GM13976 (cell line): ENCODE measurements at regions not wholly inside any gene's neighbourhood (a gene's known extent, or its start where the extent isn't known, plus 50 kb on each side); places are given as distances from the start of the nearest gene placed in this dataset.
"Not testable (repeated sequence)": the region's sequence is repeated elsewhere in the genome, so short reads cannot be mapped to it uniquely, and the experiment has no call there.

Source experiments
- DNase-seq: peaks from one replicate; pipeline ENCODE4 v3.0.0; 2012; ENCODE audit warnings: low spot score
- in situ Hi-C: fragments of 300-500 bp; cut with MboI; formaldehyde crosslinking; loops from one replicate; pipeline ENCODE4 v1.12.0; 2022; ENCODE audit warnings: low sequenced_read_pairs, mixed read lengths, inconsistent platforms; ENCODE audit not compliant: unreplicated experiment
- TF ChIP-seq, protein P1 (sequence below): IDR thresholded peaks from 2 replicates; pipeline ENCODE4 v1.5.1; 2012; ENCODE audit warnings: borderline replicate concordance, mild to moderate bottlenecking; ENCODE audit not compliant: insufficient read depth; ENCODE audit errors: extremely low read depth, missing control alignments, control extremely low read depth

DNA sequence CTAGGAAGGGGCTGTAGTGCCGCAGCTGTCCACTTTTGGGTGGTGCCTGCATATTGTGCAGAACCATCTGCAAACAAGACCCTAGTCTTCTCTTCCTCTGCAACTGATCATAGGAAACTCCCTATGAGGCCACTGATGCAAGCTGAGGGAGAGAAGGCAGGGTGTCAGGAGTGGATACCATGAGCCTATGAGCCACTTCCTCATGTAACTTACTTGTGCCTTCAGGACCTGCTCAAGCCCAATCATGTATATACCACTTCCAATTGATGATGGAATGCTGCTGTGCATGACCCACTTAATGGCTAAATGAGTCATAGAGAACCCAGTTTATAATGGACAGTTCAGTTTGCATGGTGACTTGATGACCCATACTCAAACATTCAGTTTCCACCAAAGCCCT is 107.9 kb downstream of the ALG10B start:
- no peak for DNase-seq
- TF ChIP-seq, protein P1, sequence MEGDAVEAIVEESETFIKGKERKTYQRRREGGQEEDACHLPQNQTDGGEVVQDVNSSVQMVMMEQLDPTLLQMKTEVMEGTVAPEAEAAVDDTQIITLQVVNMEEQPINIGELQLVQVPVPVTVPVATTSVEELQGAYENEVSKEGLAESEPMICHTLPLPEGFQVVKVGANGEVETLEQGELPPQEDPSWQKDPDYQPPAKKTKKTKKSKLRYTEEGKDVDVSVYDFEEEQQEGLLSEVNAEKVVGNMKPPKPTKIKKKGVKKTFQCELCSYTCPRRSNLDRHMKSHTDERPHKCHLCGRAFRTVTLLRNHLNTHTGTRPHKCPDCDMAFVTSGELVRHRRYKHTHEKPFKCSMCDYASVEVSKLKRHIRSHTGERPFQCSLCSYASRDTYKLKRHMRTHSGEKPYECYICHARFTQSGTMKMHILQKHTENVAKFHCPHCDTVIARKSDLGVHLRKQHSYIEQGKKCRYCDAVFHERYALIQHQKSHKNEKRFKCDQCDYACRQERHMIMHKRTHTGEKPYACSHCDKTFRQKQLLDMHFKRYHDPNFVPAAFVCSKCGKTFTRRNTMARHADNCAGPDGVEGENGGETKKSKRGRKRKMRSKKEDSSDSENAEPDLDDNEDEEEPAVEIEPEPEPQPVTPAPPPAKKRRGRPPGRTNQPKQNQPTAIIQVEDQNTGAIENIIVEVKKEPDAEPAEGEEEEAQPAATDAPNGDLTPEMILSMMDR = no peak
- in situ Hi-C loops = no loop called here

DNA sequence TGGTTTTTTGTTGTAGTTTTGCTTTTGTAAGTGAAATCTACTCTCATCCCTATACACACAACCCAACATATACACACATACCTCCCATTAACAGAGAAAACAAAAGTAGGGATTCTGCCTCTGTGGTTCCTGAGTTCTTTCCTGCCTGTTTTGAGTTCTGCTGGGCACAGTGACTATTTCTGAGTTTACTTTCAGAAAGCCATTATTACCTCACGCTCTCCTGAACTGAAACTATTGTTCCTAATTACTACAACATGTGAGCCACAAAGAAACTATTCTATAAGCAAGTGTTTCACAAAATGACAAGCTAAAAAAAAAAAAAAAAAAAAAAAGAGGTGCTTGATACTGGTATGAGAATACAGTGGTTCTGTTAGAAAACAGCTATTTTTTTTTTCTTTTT is 110.9 kb downstream of the ALG10B start:
- in situ Hi-C loops = no loop called here
- TF ChIP-seq, protein P1 = no peak
- no peak for DNase-seq

DNA sequence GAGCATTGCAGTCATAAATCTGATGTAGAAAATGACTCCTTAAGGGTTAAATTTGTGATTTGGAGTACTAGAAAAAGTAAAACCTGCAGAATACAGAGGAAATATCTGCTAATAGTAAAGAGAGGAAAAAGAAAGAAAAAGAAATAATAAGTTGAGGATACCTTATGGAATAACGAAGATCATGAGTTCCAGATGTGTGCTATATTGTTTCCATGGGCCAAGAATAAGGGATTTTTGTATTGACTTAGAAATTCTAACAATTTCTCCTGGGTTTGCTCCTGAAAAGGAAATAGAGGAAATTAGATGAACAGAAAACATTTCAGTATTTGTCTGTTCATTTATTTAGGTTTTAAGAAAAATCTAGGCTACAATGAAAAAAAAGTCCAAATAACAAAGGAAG is 115.3 kb downstream of the ALG10B start:
- in situ Hi-C loops = no loop called here
- TF ChIP-seq, protein P1 = no peak
- DNase-seq = no peak

DNA sequence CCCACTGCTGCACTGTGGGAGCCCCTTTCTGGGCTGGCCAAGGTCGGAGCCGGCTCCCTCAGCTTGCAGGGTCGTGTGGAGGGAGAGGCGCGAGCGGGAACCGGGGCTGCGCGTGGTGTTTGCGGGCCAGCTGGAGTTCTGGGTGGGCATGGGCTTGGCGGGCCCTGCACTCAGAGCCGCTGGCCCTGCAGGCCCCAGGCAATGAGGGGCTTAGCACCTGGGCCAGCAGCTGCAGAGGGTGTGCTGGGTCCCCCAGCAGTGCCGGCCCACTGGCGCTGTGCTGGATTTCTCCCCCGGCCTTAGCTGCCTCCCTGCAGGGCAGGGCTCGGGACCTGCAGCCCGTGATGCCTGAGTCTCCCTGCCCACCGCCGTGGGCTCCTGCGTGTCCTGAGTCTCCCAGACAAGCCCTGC is 125.3 kb downstream of the ALG10B start:
- in situ Hi-C loops, DNase-seq: not testable (repeated sequence)

DNA sequence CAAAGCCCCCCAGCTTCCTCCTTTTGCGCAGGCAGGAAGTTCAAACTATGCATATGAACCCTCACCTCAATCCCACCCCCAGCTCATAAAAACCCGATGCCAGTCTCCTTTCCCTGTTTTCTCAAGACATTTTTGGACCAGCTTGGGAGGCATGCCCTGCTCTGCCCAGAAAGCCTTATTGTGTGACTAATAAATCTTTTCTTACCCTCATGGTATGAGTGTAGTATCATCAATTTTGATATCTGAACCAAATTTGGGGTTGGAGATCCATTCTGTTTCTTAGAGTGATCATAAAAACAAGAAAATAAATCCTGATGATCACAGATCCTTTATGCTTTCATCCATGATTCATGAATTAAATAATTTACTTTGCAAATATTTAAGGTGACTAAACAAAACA is 128.5 kb downstream of the ALG10B start:
- DNase-seq = no peak
- in situ Hi-C loops = no loop called here
- TF ChIP-seq, protein P1 = no peak

DNA sequence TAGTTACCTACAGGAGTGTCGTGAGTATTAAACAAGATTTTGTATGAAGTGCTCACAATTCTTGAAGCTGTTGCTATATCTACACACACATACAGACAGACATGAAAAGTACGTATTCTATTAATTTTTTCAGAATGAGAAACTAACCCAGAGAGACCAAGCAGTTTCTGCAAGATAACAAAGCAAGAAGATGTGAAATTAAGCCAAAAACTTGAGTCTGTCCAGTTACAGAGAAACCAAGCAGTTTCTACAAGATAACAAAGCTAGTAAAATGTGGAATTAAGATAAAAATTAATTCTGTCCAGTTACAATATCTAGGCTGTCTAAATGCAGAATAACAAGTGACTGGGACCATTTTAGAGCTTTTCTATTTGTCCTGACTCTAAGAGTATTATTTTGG is 132.4 kb downstream of the ALG10B start:
- in situ Hi-C loops = no loop called here
- DNase-seq = no peak
- TF ChIP-seq, protein P1 = no peak

DNA sequence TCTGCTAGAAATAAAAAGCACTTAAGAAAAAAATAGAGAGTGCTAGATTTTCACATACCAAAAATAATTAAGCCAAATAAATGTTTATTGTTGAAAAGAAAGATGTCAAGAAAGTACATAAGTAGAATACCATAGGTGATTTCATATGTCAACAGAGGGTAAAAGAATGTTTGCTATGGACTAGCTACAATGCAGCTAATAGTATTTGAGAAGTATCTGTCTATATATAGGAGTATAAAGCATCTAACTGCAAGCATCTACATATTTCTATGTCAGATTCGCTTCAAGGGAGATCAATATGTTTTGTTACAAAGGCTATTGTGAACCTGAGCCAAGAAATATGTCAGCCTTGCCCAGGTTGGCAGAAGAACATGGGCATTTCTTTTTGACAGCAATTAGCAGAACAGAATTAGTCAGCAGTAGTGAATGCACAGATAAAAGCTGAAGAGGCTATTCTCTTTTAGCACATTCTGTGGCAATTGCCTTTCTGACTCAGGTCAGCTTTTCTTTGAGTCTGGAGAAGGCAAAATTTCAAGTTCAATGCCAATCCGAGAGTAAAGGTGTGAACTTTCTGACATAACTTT is 140.1 kb downstream of the ALG10B start:
- in situ Hi-C loops = no loop called here
- TF ChIP-seq, protein P1 = no peak
- DNase-seq = no peak
